ENCODE measurements at regions not wholly inside any gene's neighbourhood (a gene's known extent, or its start where the extent isn't known, plus 50 kb on each side); places are given as distances from the start of the nearest gene placed in this dataset.
A peak's percentile ranks its signal among the peaks of the same experiment; 100 is the strongest.

GRCh38 chr4:41432219-41432618 is 105.7 kb upstream of the LIMCH1 start:
- H3K9me3 ChIP-seq (ENCODE audit: control insufficient read depth in 2 of 3, insufficient read depth in 1 of 3, low read length in 3 of 3) = no peaks in the 10 kb centered on the region
- no peak overlapping the region for H3K4me3 ChIP-seq (ENCODE audit: low read length in 3 of 3)
- no peak overlapping the region for H3K27ac ChIP-seq (ENCODE audit: low read depth in 2 of 2, low read length in 2 of 2)
- DNase-seq (no peak), FAIRE-seq (no peak)
- H3K27me3 ChIP-seq (ENCODE audit: control insufficient read depth, insufficient read depth, low read length) = no peaks in the 10 kb centered on the region
- peaks cover 0 to 66% (median 33%) of the 10 kb centered on the region in 3 donors for H3K4me1 ChIP-seq (ENCODE audit: control insufficient read depth in 2 of 3, insufficient read depth in 2 of 3, low read depth in 1 of 3, low read length in 3 of 3)
- intact Hi-C loops (cut with DNase I) = no loop called here
- H3K36me3 ChIP-seq (ENCODE audit: control insufficient read depth in 2 of 3, insufficient read depth in 3 of 3, low read length in 3 of 3) = no peaks in the 10 kb centered on the region
- no peak for TF ChIP-seq CTCF (IDR thresholded peaks at IDR 0.05; ENCODE audit: borderline replicate concordance, extremely low read depth, insufficient read depth)
- no peak overlapping the region for H3K9ac ChIP-seq (ENCODE audit: low read length in 3 of 3)

GRCh38 chr4:41432881-41433280 is 105.1 kb upstream of the LIMCH1 start:
- no peak for FAIRE-seq
- Histone ChIP-seq H3K27me3 (ENCODE audit: control insufficient read depth, insufficient read depth, low read length) (no peaks in the 10 kb centered on the region), H3K36me3 (ENCODE audit: control insufficient read depth in 2 of 3, insufficient read depth in 3 of 3, low read length in 3 of 3) (no peaks in the 10 kb centered on the region), H3K9me3 (ENCODE audit: control insufficient read depth in 2 of 3, insufficient read depth in 1 of 3, low read length in 3 of 3) (no peaks in the 10 kb centered on the region), H3K4me1 (ENCODE audit: control insufficient read depth in 2 of 3, insufficient read depth in 2 of 3, low read depth in 1 of 3, low read length in 3 of 3) (peaks cover 0 to 65% (median 37%) of the 10 kb centered on the region in 3 donors), H3K9ac (ENCODE audit: low read length in 3 of 3) (no peak overlapping the region), H3K4me3 (ENCODE audit: low read length in 3 of 3) (no peak overlapping the region), H3K27ac (ENCODE audit: low read depth in 2 of 2, low read length in 2 of 2) (no peak overlapping the region)
- no peak for TF ChIP-seq CTCF (IDR thresholded peaks at IDR 0.05; ENCODE audit: borderline replicate concordance, extremely low read depth, insufficient read depth)
- intact Hi-C loops (cut with DNase I) = no loop called here
- DNase-seq = peak in 1 of 5 donors; percentile 53

- Histone ChIP-seq H3K9me3 (ENCODE audit: control insufficient read depth in 2 of 3, insufficient read depth in 1 of 3, low read length in 3 of 3) (no peaks in the 10 kb centered on the region), H3K27ac (ENCODE audit: low read depth in 2 of 2, low read length in 2 of 2) (no peak overlapping the region), H3K4me1 (ENCODE audit: control insufficient read depth in 2 of 3, insufficient read depth in 2 of 3, low read depth in 1 of 3, low read length in 3 of 3) (peaks cover 0 to 63% (median 37%) of the 10 kb centered on the region in 3 donors), H3K9ac (ENCODE audit: low read length in 3 of 3) (no peak overlapping the region), H3K27me3 (ENCODE audit: control insufficient read depth, insufficient read depth, low read length) (no peaks in the 10 kb centered on the region), H3K36me3 (ENCODE audit: control insufficient read depth in 2 of 3, insufficient read depth in 3 of 3, low read length in 3 of 3) (no peaks in the 10 kb centered on the region), H3K4me3 (ENCODE audit: low read length in 3 of 3) (no peak overlapping the region)
- no peak for FAIRE-seq
- no peak for DNase-seq
- no peak for TF ChIP-seq CTCF (IDR thresholded peaks at IDR 0.05; ENCODE audit: borderline replicate concordance, extremely low read depth, insufficient read depth)
- intact Hi-C loops (cut with DNase I) = no loop called here
Measured at GRCh38 chr4:41433361-41433760, 104.6 kb upstream of the LIMCH1 start.

GRCh38 chr4:41435510-41435909 is 102.4 kb upstream of the LIMCH1 start:
- Histone ChIP-seq H3K36me3 (ENCODE audit: control insufficient read depth in 2 of 3, insufficient read depth in 3 of 3, low read length in 3 of 3) (no peaks in the 10 kb centered on the region), H3K9ac (ENCODE audit: low read length in 3 of 3) (no peak overlapping the region), H3K27ac (ENCODE audit: low read depth in 2 of 2, low read length in 2 of 2) (no peak overlapping the region), H3K4me1 (ENCODE audit: control insufficient read depth in 2 of 3, insufficient read depth in 2 of 3, low read depth in 1 of 3, low read length in 3 of 3) (peaks cover 0 to 67% (median 37%) of the 10 kb centered on the region in 3 donors), H3K27me3 (ENCODE audit: control insufficient read depth, insufficient read depth, low read length) (no peaks in the 10 kb centered on the region), H3K9me3 (ENCODE audit: control insufficient read depth in 2 of 3, insufficient read depth in 1 of 3, low read length in 3 of 3) (no peaks in the 10 kb centered on the region), H3K4me3 (ENCODE audit: low read length in 3 of 3) (no peak overlapping the region)
- DNase-seq (no peak), FAIRE-seq (no peak)
- intact Hi-C loops (cut with DNase I) = no loop called here
- TF ChIP-seq CTCF (IDR thresholded peaks at IDR 0.05; ENCODE audit: borderline replicate concordance, extremely low read depth, insufficient read depth) = no peak

Measured in kidney (tissue), 13 donors.